ENCODE measurements at regions not wholly inside any gene's neighbourhood (a gene's known extent, or its start where the extent isn't known, plus 50 kb on each side); places are given as distances from the start of the nearest gene placed in this dataset.
A peak's percentile ranks its signal among the peaks of the same experiment; 100 is the strongest.

DNA sequence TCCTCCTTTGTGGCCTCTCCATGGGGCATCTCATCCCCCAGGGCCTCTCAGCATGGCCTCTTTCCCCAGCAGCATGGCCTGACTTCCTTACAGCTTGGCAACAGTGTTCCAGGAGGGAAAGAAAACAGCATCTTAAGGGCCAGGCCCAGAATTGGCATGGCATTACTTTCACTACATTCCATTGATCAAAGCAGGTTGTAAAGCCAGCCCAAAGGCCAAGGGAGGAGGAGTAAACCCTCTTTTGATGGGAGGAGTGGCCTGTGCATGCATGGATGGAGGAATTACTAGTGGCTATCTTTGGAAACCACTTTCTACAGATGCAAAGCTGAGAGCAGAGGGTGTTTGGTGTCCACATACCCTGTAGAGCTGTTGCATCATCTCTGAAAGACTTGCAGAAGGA, 149.4 kb downstream of the AIPL1 start:
- no peak overlapping the region for H3K4me3 ChIP-seq (ENCODE audit: low read depth, low read length)
- DNase-seq (ENCODE audit: low read depth), result no peak
- TF ChIP-seq, protein P1, sequence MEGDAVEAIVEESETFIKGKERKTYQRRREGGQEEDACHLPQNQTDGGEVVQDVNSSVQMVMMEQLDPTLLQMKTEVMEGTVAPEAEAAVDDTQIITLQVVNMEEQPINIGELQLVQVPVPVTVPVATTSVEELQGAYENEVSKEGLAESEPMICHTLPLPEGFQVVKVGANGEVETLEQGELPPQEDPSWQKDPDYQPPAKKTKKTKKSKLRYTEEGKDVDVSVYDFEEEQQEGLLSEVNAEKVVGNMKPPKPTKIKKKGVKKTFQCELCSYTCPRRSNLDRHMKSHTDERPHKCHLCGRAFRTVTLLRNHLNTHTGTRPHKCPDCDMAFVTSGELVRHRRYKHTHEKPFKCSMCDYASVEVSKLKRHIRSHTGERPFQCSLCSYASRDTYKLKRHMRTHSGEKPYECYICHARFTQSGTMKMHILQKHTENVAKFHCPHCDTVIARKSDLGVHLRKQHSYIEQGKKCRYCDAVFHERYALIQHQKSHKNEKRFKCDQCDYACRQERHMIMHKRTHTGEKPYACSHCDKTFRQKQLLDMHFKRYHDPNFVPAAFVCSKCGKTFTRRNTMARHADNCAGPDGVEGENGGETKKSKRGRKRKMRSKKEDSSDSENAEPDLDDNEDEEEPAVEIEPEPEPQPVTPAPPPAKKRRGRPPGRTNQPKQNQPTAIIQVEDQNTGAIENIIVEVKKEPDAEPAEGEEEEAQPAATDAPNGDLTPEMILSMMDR (IDR thresholded peaks at IDR 0.05; ENCODE audit: low read depth, low read length, missing control alignments), result no peak
- in situ Hi-C loops (cut with HindIII; ENCODE audit: low sequenced_read_pairs), result no loop called here

DNA sequence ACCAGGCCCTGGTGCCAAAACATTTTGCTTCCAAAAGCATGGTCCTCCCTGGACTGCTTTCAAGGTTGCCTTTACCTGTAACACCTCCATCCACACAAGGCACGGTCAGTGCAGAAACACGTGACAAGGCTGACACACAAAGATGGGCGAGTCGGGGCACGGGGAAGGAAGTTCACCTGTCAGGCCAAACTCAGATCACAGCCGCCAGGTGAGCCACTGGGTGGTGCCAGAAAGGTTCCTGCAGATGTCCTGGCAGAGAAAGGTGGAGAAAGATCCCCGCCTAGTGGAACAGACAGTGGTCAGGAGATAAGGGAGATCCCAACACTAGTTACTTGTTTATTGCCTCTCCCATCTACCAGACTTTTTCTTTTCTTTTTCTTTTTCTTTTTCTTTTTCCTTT, 155.3 kb downstream of the AIPL1 start:
- no peak for DNase-seq (ENCODE audit: low read depth)
- H3K4me3 ChIP-seq (ENCODE audit: low read depth, low read length), result no peak overlapping the region
- in situ Hi-C loops (cut with HindIII; ENCODE audit: low sequenced_read_pairs), result no loop called here
- TF ChIP-seq, protein P1 (IDR thresholded peaks at IDR 0.05; ENCODE audit: low read depth, low read length, missing control alignments), result no peak

DNA sequence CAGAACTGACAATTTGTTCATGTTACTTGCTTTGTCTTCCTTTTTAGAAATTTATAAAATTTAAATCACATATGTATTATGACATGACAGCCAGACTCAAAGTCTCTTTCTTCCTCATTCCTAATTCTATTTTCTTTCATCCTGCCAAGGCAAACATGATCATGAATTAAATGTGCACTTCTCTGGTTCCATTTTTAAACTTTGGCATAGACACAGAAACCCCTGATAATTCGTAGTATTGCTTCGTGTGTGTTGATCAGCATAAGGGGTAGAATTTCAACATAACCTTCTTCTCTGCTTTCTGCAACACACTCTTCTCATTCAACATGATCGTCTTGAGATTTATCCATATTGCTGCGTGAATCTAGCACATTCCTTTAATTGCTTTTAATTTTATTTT, 156.5 kb downstream of the AIPL1 start:
- H3K4me3 ChIP-seq (ENCODE audit: low read depth, low read length), result no peak overlapping the region
- DNase-seq (ENCODE audit: low read depth), result no peak
- TF ChIP-seq, protein P1 (IDR thresholded peaks at IDR 0.05; ENCODE audit: low read depth, low read length, missing control alignments), result no peak
- in situ Hi-C loops (cut with HindIII; ENCODE audit: low sequenced_read_pairs), result no loop called here

DNA sequence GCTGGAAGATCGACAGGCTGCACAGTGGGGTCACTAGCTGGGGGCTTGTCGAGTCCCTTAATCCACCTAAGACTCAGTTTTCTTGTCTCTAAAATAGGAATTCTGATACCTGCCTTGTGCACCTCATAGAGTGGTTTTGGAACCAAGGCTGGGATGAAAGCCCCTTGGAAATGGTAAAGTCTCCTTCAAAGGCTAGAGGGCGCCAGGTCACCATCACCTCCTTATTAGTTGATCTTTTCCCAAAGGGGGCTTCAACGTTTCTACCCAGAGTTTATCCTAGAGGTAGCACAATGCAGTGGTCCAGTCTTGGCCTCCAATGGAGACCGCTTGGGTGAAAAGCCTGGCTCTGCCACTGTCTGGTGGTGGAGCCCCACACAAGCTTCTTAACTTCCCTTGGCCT, 158.2 kb downstream of the AIPL1 start:
- TF ChIP-seq, protein P1 (IDR thresholded peaks at IDR 0.05; ENCODE audit: low read depth, low read length, missing control alignments), result no peak
- H3K4me3 ChIP-seq (ENCODE audit: low read depth, low read length), result no peak overlapping the region
- in situ Hi-C loops (cut with HindIII; ENCODE audit: low sequenced_read_pairs), result no loop called here
- DNase-seq (ENCODE audit: low read depth), result no peak

DNA sequence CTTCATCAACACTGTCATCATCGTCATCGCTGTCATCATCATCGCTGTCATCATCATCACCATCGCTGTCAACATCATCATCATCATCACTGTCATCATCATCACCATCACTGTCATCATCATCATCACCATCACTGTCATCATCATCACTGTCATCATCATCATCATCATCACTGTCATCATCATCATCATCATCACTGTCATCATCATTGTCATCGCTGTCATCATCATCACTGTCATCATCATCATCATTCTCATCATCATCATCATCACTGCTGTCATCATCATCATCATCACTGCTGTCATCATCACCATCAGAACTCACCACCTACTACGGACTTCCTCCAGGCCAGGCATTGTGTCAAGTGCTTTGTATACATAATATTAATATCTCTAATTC, 160.6 kb downstream of the AIPL1 start:
- TF ChIP-seq, protein P1 (IDR thresholded peaks at IDR 0.05; ENCODE audit: low read depth, low read length, missing control alignments), result no peak
- no peak for DNase-seq (ENCODE audit: low read depth)
- H3K4me3 ChIP-seq (ENCODE audit: low read depth, low read length), result no peak overlapping the region
- in situ Hi-C loops (cut with HindIII; ENCODE audit: low sequenced_read_pairs), result no loop called here

DNA sequence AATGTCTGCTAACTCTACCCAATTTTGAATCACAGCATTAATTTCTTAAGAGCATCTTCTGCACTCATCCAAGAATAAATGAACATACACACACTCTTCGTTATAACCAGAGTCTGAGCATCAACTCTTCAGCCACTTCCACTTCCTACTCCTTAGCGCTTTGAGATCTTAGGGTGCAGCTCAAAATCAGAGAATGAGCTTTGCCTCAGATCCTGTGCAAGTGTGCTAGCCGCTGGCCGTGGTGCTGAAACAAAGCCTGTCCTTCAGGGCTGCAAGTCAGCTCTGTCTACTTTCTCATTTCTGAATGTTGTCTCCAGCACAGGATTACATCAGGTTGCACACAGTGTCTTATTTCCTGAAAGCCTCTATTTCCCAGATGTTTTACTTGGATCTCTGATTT, 165.4 kb downstream of the AIPL1 start:
- DNase-seq (ENCODE audit: low read depth), result peak; percentile 59
- in situ Hi-C loops (cut with HindIII; ENCODE audit: low sequenced_read_pairs), result no loop called here
- no peak overlapping the region for H3K4me3 ChIP-seq (ENCODE audit: low read depth, low read length)
- TF ChIP-seq, protein P1 (IDR thresholded peaks at IDR 0.05; ENCODE audit: low read depth, low read length, missing control alignments), result no peak

DNA sequence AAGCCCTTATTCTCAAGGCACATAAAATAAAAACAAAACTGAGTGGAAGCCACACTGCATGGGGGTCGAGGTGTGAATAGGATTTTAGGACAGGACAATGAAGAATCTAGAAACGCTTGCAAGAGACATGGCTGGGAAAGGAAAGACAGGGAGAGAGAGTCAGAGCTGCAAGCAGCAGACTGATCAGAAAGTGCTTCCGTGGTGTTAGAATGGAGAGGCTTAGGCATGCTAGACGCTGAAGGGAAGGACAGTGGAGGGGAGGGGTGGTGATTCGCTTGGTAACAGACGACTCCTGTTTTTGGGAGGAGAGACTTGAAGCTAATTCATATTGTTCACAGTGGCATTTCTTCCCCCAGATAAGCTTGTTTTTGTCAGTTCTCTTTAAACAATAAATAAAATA, 173.5 kb downstream of the AIPL1 start:
- in situ Hi-C loops (cut with HindIII; ENCODE audit: low sequenced_read_pairs), result no loop called here
- no peak for DNase-seq (ENCODE audit: low read depth)
- H3K4me3 ChIP-seq (ENCODE audit: low read depth, low read length), result no peak overlapping the region
- TF ChIP-seq, protein P1 (IDR thresholded peaks at IDR 0.05; ENCODE audit: low read depth, low read length, missing control alignments), result no peak
